OCI-LY7 (cell line): ENCODE measurements at regions not wholly inside any gene's neighbourhood (a gene's known extent, or its start where the extent isn't known, plus 50 kb on each side); places are given as distances from the start of the nearest gene placed in this dataset.

ENCODE experiments used
- BruUV-seq: library from RNA; stranded (reverse); fragments of 400-500 nt; replicated peaks from 2 replicates; lab custom pipeline; 2021; lab: Mats Ljungman, UMichigan
- CTCF ChIA-PET: fragments of 300-600 bp; sonication (Branson Sonifier 250); formaldehyde crosslinking; loops from one replicate; lab custom pipeline; 2022; ENCODE audit warnings: antibody characterized with exemption; ENCODE audit not compliant: unreplicated experiment; lab: Charles Lee
- POLR2A ChIA-PET: fragments of 300-600 bp; sonication (Branson Sonifier 250); formaldehyde crosslinking; loops from one replicate; lab custom pipeline; 2022; ENCODE audit warnings: antibody characterized with exemption; lab: Charles Lee
- DNase-seq: peaks from one replicate; pipeline ENCODE4 v3.0.0-alpha.2; 2015; ENCODE audit warnings: low spot score
- H2AFZ ChIP-seq: fragments of 200-600 bp; sonication (generic), shearing (Covaris generic); 2 replicates; pipeline ENCODE4 v1.6.1; 2014; ENCODE audit warnings: mild to moderate bottlenecking, antibody characterized with exemption, low read length, moderate library complexity
- H3K27ac ChIP-seq: fragments of 200-600 bp; sonication (generic); 2 replicates; pipeline ENCODE4 v1.5.1; 2014; ENCODE audit warnings: mixed run types, low read depth, mild to moderate bottlenecking, moderate library complexity, low read length, inconsistent platforms; ENCODE audit not compliant: poor library complexity, severe bottlenecking
- H3K36me3 ChIP-seq: fragments of 200-600 bp; sonication (generic); 2 replicates; pipeline ENCODE4 v1.6.1; 2014; ENCODE audit warnings: mild to moderate bottlenecking, antibody characterized with exemption, low read length, moderate library complexity, mixed read lengths; ENCODE audit not compliant: insufficient read depth
- H3K4me1 ChIP-seq: fragments of 200-600 bp; sonication (generic); 2 replicates; pipeline ENCODE4 v1.5.1; 2014; ENCODE audit warnings: mild to moderate bottlenecking, low read length; ENCODE audit not compliant: insufficient read depth, poor library complexity, severe bottlenecking
- H3K4me2 ChIP-seq: fragments of 200-600 bp; sonication (generic); 2 replicates; pipeline ENCODE4 v1.6.1; 2014; ENCODE audit warnings: mild to moderate bottlenecking, low read length
- H3K4me3 ChIP-seq: fragments of 200-600 bp; sonication (generic); 2 replicates; pipeline ENCODE4 v1.5.1; 2014; ENCODE audit warnings: mild to moderate bottlenecking, low read depth, low read length; ENCODE audit not compliant: poor library complexity, severe bottlenecking
- H3K79me2 ChIP-seq: fragments of 200-600 bp; sonication (generic); 2 replicates; pipeline ENCODE4 v1.6.1; 2016; ENCODE audit warnings: low read depth, mild to moderate bottlenecking, low read length, moderate library complexity, mixed read lengths; ENCODE audit not compliant: insufficient read depth
- H3K9me2 ChIP-seq: fragments of 200-600 bp; sonication (generic); 2 replicates; pipeline ENCODE4 v1.6.1; 2016; ENCODE audit warnings: mild to moderate bottlenecking, low read length, mixed read lengths; ENCODE audit not compliant: insufficient read depth
- H3K9me3 ChIP-seq: fragments of 200-600 bp; sonication (generic); 2 replicates; pipeline ENCODE4 v1.6.1; 2014; ENCODE audit warnings: mild to moderate bottlenecking, mixed run types, low read length, mixed read lengths
- H4K20me1 ChIP-seq: fragments of 200-600 bp; sonication (generic); 2 replicates; pipeline ENCODE4 v1.6.1; 2014; ENCODE audit warnings: mild to moderate bottlenecking, antibody characterized with exemption, low read length, moderate library complexity, mixed read lengths; ENCODE audit not compliant: insufficient read depth
- EZH2phosphoT487 ChIP-seq: fragments of 200-600 bp; sonication (generic); IDR thresholded peaks from 2 replicates; pipeline ENCODE4 v1.6.1; 2018; ENCODE audit warnings: low read depth, borderline replicate concordance, mild to moderate bottlenecking, mixed run types, antibody characterized with exemption, low read length, moderate library complexity, mixed read lengths
- intact Hi-C: fragments of 100-400 bp; cut with micrococcal nuclease; formaldehyde crosslinking; loops from one replicate; pipeline ENCODE4 v1.10.0; 2022; ENCODE audit not compliant: unreplicated experiment
- TF ChIP-seq, protein P1 (sequence below): fragments of 200-600 bp; sonication (generic); conservative IDR thresholded peaks from 2 replicates; pipeline ENCODE4 v1.5.1; 2014; ENCODE audit warnings: mild to moderate bottlenecking, antibody characterized with exemption, low read length, moderate library complexity, mixed read lengths

DNA sequence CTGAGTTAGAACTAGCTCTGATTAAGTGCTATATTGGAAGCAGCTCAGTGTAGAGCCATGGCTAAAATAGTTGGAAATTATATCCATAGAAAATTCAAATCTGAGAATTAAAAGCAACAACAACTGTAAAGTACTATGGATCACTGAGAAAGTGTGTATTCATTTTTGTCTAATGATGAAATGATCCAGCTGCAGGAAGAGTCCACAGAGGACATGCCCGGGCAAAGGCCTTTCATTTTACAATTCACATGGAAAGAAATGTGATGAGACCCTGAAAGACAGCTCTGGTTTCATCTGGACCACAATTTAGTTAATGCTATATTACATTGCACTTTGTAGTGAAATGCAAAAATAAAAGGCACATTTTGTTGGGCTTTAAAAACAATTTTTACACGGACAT, 196.8 kb upstream of the FAT1 start:
- Histone ChIP-seq H4K20me1 (no peaks in the 10 kb centered on the region), H3K36me3 (no peaks in the 10 kb centered on the region), H3K4me3 (no peak overlapping the region), H3K9me2 (no peaks in the 10 kb centered on the region; the same call in 1 of the 2 replicates), H3K4me2 (no peak overlapping the region), H3K27ac (no peak overlapping the region), H2AFZ (no peak overlapping the region), H3K9me3 (no peaks in the 10 kb centered on the region), H3K4me1 (no peaks in the 10 kb centered on the region), H3K79me2 (no peaks in the 10 kb centered on the region)
- POLR2A ChIA-PET, result interaction anchor here (0.6 kb wide), 1 partner anchor 1363 kb away, joined by 3 read pairs; no protein-coding TSS in a partner anchor
- DNase-seq, result no peak
- CTCF ChIA-PET, result no interaction called here
- no TSS peak for BruUV-seq
- TF ChIP-seq, protein P1, sequence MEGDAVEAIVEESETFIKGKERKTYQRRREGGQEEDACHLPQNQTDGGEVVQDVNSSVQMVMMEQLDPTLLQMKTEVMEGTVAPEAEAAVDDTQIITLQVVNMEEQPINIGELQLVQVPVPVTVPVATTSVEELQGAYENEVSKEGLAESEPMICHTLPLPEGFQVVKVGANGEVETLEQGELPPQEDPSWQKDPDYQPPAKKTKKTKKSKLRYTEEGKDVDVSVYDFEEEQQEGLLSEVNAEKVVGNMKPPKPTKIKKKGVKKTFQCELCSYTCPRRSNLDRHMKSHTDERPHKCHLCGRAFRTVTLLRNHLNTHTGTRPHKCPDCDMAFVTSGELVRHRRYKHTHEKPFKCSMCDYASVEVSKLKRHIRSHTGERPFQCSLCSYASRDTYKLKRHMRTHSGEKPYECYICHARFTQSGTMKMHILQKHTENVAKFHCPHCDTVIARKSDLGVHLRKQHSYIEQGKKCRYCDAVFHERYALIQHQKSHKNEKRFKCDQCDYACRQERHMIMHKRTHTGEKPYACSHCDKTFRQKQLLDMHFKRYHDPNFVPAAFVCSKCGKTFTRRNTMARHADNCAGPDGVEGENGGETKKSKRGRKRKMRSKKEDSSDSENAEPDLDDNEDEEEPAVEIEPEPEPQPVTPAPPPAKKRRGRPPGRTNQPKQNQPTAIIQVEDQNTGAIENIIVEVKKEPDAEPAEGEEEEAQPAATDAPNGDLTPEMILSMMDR, result no peak
- no peak for TF ChIP-seq EZH2phosphoT487
- intact Hi-C loops, result no loop called here

DNA sequence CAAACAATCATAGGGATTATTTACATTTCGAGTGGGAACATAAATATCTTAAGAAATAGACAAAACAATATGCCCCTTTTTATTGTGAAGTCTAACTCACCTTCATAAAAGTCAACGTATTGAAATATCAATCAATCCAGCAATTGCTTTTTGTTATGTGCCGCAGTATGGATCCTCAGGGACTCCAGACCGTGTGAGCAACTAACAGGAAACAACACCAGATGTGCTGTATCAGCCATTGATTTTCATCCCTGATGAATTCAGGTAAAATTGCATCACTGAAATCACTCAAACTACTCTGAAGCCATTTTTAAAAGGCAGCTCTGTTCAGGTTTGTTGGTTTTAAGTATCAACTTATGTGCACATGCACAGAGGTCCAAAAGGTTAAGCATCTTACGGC, 197.3 kb upstream of the FAT1 start:
- CTCF ChIA-PET, result no interaction called here

DNA sequence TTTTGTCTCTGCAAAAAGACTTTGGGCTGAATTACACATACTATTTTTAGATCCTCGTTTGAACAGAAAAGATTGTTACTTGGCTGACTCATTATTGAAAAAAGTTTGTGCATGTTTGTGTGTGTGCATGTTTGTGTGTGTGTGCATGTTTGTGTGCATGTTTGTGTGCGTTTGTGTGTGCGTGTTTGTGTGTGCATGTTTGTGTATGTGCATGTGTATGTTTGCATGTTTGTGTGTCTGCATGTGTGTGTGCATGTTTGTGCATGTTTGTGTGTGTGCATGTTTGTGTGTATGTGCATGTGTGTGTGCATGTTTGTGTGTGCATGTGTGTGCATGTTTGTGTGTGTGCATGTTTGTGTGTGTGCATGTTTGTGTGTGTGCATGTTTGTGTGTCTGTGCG, 201.1 kb upstream of the FAT1 start:
- Histone ChIP-seq H3K4me2 (no peak overlapping the region), H4K20me1 (no peaks in the 10 kb centered on the region), H3K79me2 (no peaks in the 10 kb centered on the region), H3K4me1 (no peaks in the 10 kb centered on the region), H3K4me3 (no peak overlapping the region), H3K9me2 (no peaks in the 10 kb centered on the region), H3K27ac (no peak overlapping the region), H3K9me3 (no peaks in the 10 kb centered on the region), H2AFZ (no peak overlapping the region), H3K36me3 (no peaks in the 10 kb centered on the region)
- POLR2A ChIA-PET, result no interaction called here
- no peak for DNase-seq
- no TSS peak for BruUV-seq
- CTCF ChIA-PET, result no interaction called here
- TF ChIP-seq EZH2phosphoT487, result no peak
- TF ChIP-seq, protein P1, result no peak
- intact Hi-C loops, result no loop called here

More for the DNA sequence above, 197.3 kb upstream of the FAT1 start:
- BruUV-seq, result no TSS peak
- Histone ChIP-seq H3K27ac (no peak overlapping the region), H3K4me3 (no peak overlapping the region), H3K9me3 (no peaks in the 10 kb centered on the region), H4K20me1 (no peaks in the 10 kb centered on the region), H3K36me3 (no peaks in the 10 kb centered on the region), H2AFZ (no peak overlapping the region), H3K4me1 (no peaks in the 10 kb centered on the region), H3K9me2 (no peaks in the 10 kb centered on the region), H3K4me2 (no peak overlapping the region), H3K79me2 (no peaks in the 10 kb centered on the region)
- no peak for TF ChIP-seq EZH2phosphoT487
- TF ChIP-seq, protein P1, result no peak
- intact Hi-C loops, result no loop called here
- no peak for DNase-seq
- POLR2A ChIA-PET, result interaction anchor here (0.6 to 0.7 kb wide), 2 partner anchors 402 to 1364 kb away, joined by 3 read pairs; no protein-coding TSS in a partner anchor
